Osteocyte (in vitro differentiated cells): ENCODE measurements at regions not wholly inside any gene's neighbourhood (a gene's known extent, or its start where the extent isn't known, plus 50 kb on each side); places are given as distances from the start of the nearest gene placed in this dataset.

Experiments used
- DNase-seq: peaks from one replicate; pipeline ENCODE4 v3.0.0; 2021; ENCODE audit warnings: mixed read lengths; ENCODE audit not compliant: unreplicated experiment; ENCODE audit errors: extremely low spot score
- H3K27ac Mint-ChIP-seq: one replicate; pipeline ENCODE4 v1.8.0; 2021; ENCODE audit warnings: mild to moderate bottlenecking, mixed read lengths; ENCODE audit not compliant: unreplicated experiment
- H3K27me3 Mint-ChIP-seq: one replicate; pipeline ENCODE4 v1.8.0; 2021; ENCODE audit warnings: mixed read lengths; ENCODE audit not compliant: unreplicated experiment
- H3K36me3 Mint-ChIP-seq: one replicate; pipeline ENCODE4 v1.8.0; 2021; ENCODE audit warnings: mixed read lengths; ENCODE audit not compliant: unreplicated experiment
- H3K4me1 Mint-ChIP-seq: one replicate; pipeline ENCODE4 v1.8.0; 2021; ENCODE audit warnings: mixed read lengths; ENCODE audit not compliant: unreplicated experiment
- H3K4me3 Mint-ChIP-seq: one replicate; pipeline ENCODE4 v1.8.0; 2021; ENCODE audit warnings: mild to moderate bottlenecking, moderate library complexity, mixed read lengths; ENCODE audit not compliant: unreplicated experiment
- H3K9me3 Mint-ChIP-seq: one replicate; pipeline ENCODE4 v1.8.0; 2021; ENCODE audit warnings: mixed read lengths; ENCODE audit not compliant: unreplicated experiment
- TF ChIP-seq, protein P1 (sequence below): fragments of 200-600 bp; sonication (generic); IDR thresholded peaks from 2 replicates; pipeline ENCODE4 v1.5.0; 2021; ENCODE audit warnings: antibody characterized with exemption, mild to moderate bottlenecking, moderate library complexity

DNA sequence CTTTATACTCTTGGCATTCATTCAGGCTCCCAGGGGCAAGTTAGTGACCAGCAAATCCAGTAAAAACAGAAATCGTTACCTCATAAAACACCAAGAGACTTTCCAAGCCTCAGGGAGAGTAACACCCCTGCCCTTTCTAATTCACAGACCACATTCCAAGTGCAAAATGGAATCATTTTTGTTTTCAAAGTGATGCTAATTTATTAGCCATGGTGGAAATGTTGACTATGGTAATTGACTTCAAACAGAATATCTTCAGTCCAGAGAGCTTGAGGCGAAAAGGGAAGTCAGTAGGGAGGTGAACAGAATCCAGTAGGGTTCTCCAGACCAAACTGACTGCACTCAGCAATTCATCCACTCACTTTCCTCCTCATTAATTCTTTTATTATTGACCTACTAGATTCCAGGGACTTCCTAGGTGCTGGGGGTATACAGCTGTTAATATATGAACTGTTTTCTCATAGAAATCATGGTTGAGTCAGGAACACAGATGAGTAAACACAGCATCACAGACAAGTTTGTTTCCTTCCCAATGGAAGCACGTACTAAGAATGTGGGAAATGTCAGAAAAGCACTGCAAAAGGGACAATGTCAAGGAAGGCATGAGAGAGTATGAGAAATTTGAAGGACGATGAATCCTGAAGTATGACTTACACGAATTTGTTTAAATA lies 388.5 kb upstream of the C1orf87 start:
- Mint-ChIP-seq H3K4me1 (peaks cover 31% of the 10 kb centered on the region), H3K36me3 (peaks cover 4% of the 10 kb centered on the region), H3K4me3 (no peak overlapping the region), H3K27ac (peak overlapping the region; percentile 70), H3K27me3 (no peaks in the 10 kb centered on the region), H3K9me3 (peaks cover 16% of the 10 kb centered on the region)
- TF ChIP-seq, protein P1, sequence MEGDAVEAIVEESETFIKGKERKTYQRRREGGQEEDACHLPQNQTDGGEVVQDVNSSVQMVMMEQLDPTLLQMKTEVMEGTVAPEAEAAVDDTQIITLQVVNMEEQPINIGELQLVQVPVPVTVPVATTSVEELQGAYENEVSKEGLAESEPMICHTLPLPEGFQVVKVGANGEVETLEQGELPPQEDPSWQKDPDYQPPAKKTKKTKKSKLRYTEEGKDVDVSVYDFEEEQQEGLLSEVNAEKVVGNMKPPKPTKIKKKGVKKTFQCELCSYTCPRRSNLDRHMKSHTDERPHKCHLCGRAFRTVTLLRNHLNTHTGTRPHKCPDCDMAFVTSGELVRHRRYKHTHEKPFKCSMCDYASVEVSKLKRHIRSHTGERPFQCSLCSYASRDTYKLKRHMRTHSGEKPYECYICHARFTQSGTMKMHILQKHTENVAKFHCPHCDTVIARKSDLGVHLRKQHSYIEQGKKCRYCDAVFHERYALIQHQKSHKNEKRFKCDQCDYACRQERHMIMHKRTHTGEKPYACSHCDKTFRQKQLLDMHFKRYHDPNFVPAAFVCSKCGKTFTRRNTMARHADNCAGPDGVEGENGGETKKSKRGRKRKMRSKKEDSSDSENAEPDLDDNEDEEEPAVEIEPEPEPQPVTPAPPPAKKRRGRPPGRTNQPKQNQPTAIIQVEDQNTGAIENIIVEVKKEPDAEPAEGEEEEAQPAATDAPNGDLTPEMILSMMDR = no peak
- no peak for DNase-seq

DNA sequence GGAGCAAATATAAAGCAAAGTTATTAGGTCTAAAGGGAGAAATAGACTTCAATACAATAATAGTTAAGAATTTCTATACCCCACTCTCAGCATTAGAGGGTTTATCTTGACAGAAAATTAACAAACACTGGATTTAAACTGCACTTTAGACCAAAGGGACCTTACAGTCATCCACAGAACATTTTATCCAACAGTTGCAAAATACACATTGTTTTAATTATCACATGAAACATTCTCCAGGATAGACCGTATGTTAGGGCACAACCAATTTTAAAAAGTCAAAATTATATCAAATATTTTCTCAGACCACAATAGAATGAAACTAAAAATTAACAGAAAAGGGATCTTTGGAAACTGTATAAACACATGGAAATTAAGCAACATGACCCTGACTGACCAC lies 384.5 kb upstream of the C1orf87 start:
- no peak overlapping the region for H3K4me3 Mint-ChIP-seq
- peaks cover 2% of the 10 kb centered on the region for H3K36me3 Mint-ChIP-seq
- TF ChIP-seq, protein P1 = no peak
- H3K27me3 Mint-ChIP-seq = no peaks in the 10 kb centered on the region
- H3K9me3 Mint-ChIP-seq = peaks cover 20% of the 10 kb centered on the region
- H3K27ac Mint-ChIP-seq = no peak overlapping the region
- DNase-seq = no peak
- peaks cover 28% of the 10 kb centered on the region for H3K4me1 Mint-ChIP-seq

DNA sequence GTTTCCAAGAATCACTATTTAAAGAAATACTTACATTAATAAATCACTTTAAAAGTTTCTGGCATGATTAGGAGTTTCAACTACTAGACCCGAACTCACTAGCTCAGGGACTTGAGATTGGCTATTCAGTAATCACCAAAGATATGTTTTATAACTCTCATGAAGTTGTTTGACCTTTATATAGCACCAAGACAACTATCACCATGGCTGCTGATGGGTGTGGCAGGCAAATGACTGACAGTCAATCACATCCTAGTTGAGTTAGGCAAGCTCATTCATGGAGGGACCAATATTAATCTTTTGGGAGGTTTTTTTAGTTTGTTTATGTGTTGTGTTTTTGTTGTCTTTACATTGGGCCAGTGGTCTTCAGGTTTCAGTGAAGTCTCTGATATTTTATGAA lies 376.3 kb upstream of the C1orf87 start:
- Mint-ChIP-seq H3K4me1 (no peaks in the 10 kb centered on the region), H3K4me3 (no peak overlapping the region)
- no peak for DNase-seq

DNA sequence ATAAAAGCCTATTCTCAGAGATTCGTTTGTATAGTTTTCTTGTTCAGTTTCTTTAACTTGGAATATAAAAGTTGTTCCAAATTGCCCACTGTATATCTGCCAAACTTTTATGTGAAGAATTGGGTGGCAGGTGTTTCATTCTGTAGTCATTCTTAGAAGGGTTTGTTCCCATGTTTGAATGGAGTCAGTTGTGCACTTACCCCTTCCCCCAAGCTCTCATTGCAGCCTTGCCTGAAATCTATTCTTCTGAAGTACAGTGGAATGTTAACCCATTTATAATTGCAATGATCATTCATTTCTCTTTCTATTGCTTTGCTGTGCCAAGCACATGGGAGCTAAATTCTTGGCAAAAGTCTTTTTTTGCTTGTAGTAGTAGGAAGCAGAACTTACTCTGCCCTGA lies 375.3 kb upstream of the C1orf87 start:
- Mint-ChIP-seq H3K27me3 (no peaks in the 10 kb centered on the region), H3K4me3 (no peak overlapping the region), H3K9me3 (peaks cover 12% of the 10 kb centered on the region), H3K27ac (no peak overlapping the region), H3K36me3 (peaks cover 2% of the 10 kb centered on the region), H3K4me1 (no peaks in the 10 kb centered on the region)
- DNase-seq = no peak
- TF ChIP-seq, protein P1 = no peak

More for the DNA sequence above, 376.3 kb upstream of the C1orf87 start:
- Mint-ChIP-seq H3K9me3 (peaks cover 12% of the 10 kb centered on the region), H3K27ac (no peak overlapping the region), H3K36me3 (peaks cover 2% of the 10 kb centered on the region), H3K27me3 (no peaks in the 10 kb centered on the region)
- TF ChIP-seq, protein P1 = no peak

DNA sequence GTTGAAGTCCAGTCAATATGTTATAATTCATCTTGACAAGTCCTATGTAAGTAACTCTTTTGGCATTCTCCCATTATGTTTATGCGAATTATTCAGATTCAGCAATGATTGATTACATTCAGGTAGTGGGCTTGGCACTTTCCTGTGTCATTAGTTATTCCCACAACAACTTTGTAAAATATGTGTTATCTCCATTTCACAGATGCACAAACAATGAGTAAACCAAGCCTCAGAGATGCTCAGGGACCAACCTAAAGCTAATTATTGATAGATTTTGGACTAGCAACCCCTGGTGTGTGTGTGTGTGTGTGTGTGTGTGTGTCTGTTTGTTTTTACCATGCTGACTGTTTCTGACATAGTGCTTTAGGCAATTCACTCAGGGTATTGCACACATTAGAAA lies 371.1 kb upstream of the C1orf87 start:
- peaks cover 2% of the 10 kb centered on the region for H3K36me3 Mint-ChIP-seq
- H3K27me3 Mint-ChIP-seq = peaks cover 5% of the 10 kb centered on the region
- no peaks in the 10 kb centered on the region for H3K4me1 Mint-ChIP-seq
- no peak overlapping the region for H3K27ac Mint-ChIP-seq
- TF ChIP-seq, protein P1 = no peak
- DNase-seq = no peak
- H3K4me3 Mint-ChIP-seq = no peak overlapping the region
- peaks cover 9% of the 10 kb centered on the region for H3K9me3 Mint-ChIP-seq
